Hepatocyte (in vitro differentiated cells): ENCODE measurements at regions not wholly inside any gene's neighbourhood (a gene's known extent, or its start where the extent isn't known, plus 50 kb on each side); places are given as distances from the start of the nearest gene placed in this dataset.

Experiments used
- EZH2 ChIP-seq: fragments of 200-600 bp; sonication (generic); IDR thresholded peaks from 2 replicates; pipeline ENCODE4 v1.6.1; 2016; ENCODE audit warnings: antibody characterized with exemption, mild to moderate bottlenecking, borderline replicate concordance
- EZH2phosphoT487 ChIP-seq: fragments of 200-600 bp; sonication (generic); IDR thresholded peaks from one replicate; pipeline ENCODE4 v1.6.1; 2018; ENCODE audit warnings: antibody characterized with exemption, mild to moderate bottlenecking, low read depth, moderate library complexity; ENCODE audit not compliant: unreplicated experiment, severe bottlenecking
- TF ChIP-seq, protein P1 (sequence below): fragments of 200-600 bp; sonication (generic); IDR thresholded peaks from 2 replicates; pipeline ENCODE4 v1.5.1; 2016; ENCODE audit warnings: antibody characterized with exemption, mild to moderate bottlenecking; ENCODE audit not compliant: poor library complexity

DNA sequence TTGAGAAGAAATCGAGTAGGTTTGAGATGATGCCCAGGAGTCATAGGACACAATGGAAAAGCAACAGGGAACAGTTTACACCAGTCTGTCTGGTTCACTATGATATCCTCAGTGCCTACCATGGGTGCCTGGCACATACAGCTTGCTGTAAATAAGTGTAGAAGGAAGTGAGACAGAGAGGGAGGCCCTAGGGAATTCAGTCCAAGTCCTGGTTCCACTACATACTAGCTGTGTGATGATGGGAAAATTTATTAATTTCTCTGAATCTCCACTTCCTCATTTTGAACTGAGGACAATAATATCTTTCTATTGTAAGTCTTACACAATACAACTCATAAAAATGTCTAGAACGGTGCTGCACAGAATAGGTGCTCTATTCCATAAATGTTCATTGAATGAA, 53.3 kb upstream of the LYRM9 start:
- TF ChIP-seq, protein P1, sequence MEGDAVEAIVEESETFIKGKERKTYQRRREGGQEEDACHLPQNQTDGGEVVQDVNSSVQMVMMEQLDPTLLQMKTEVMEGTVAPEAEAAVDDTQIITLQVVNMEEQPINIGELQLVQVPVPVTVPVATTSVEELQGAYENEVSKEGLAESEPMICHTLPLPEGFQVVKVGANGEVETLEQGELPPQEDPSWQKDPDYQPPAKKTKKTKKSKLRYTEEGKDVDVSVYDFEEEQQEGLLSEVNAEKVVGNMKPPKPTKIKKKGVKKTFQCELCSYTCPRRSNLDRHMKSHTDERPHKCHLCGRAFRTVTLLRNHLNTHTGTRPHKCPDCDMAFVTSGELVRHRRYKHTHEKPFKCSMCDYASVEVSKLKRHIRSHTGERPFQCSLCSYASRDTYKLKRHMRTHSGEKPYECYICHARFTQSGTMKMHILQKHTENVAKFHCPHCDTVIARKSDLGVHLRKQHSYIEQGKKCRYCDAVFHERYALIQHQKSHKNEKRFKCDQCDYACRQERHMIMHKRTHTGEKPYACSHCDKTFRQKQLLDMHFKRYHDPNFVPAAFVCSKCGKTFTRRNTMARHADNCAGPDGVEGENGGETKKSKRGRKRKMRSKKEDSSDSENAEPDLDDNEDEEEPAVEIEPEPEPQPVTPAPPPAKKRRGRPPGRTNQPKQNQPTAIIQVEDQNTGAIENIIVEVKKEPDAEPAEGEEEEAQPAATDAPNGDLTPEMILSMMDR = no peak
- no peak for TF ChIP-seq EZH2phosphoT487
- no peak for TF ChIP-seq EZH2
